Small intestine (tissue), 7 donors: ENCODE measurements at regions not wholly inside any gene's neighbourhood (a gene's known extent, or its start where the extent isn't known, plus 50 kb on each side); places are given as distances from the start of the nearest gene placed in this dataset.

ENCODE experiments used
- DNase-seq, 2 donors: peaks; one replicate each; pipeline versions ENCODE4 v3.0.0 to v3.0.0-alpha.2; 2013
- FAIRE-seq: peaks from 2 replicates; lab custom pipeline; 2012; peaks lifted over from hg19 to GRCh38; lab: Jason Lieb, UNC
- H3K27ac ChIP-seq, 3 donors: one replicate each; pipeline ENCODE4 v1.5.1; 2013; ENCODE audit warnings: low read length in 2 of 3, mild to moderate bottlenecking in 2 of 3, control low read depth in 1 of 3, inconsistent platforms in 1 of 3, low read depth in 1 of 3, moderate library complexity in 1 of 3
- H3K27me3 ChIP-seq, 3 donors: one replicate each; pipeline ENCODE4 v1.6.1; 2013; ENCODE audit warnings: low read length in 3 of 3, inconsistent platforms in 1 of 3; ENCODE audit not compliant: control insufficient read depth in 3 of 3, insufficient read depth in 3 of 3
- H3K36me3 ChIP-seq, 3 donors: one replicate each; pipeline ENCODE4 v1.6.1; 2013; ENCODE audit warnings: low read length in 3 of 3, inconsistent platforms in 1 of 3, low read depth in 1 of 3, mild to moderate bottlenecking in 1 of 3, moderate library complexity in 1 of 3; ENCODE audit not compliant: control insufficient read depth in 3 of 3, insufficient read depth in 2 of 3
- H3K4me1 ChIP-seq, 3 donors: one replicate each; pipeline ENCODE4 v1.6.1; 2013; ENCODE audit warnings: low read length in 2 of 3, inconsistent platforms in 1 of 3, low read depth in 1 of 3, mild to moderate bottlenecking in 1 of 3, moderate library complexity in 1 of 3; ENCODE audit not compliant: control insufficient read depth in 3 of 3, insufficient read depth in 2 of 3
- H3K4me3 ChIP-seq, 3 donors: one replicate each; pipeline ENCODE4 v1.5.1; 2013; ENCODE audit warnings: low read length in 3 of 3, control low read depth in 1 of 3, inconsistent platforms in 1 of 3, low read depth in 1 of 3, mild to moderate bottlenecking in 1 of 3, moderate library complexity in 1 of 3
- H3K9me3 ChIP-seq, 2 donors: one replicate each; pipeline ENCODE4 v1.6.1; 2013; ENCODE audit warnings: low read depth in 1 of 2, low read length in 1 of 2; ENCODE audit not compliant: control insufficient read depth in 2 of 2, insufficient read depth in 1 of 2
- WGBS, 3 donors: extraction: QIAGEN DNeasy Blood & Tissue Kit; methylation state at CpG; one replicate each; pipeline ENCODE4 v1.1.7; 2013; 5-methylcytosine and 5-hydroxymethylcytosine counted together
- donor health status: healthy with polysubstance abuse.
- donor health status: control.
- donor health status: control.
- donor health status: Bipolar disorder and iron deficiency.
- donor health status: healthy.

GRCh38 chr13:59261928-59262488, 901.7 kb downstream of the DIAPH3 start:
- DNase-seq (peak; percentile 6 to 40), FAIRE-seq (no peak)
- Histone ChIP-seq H3K4me1 (no peaks in the 10 kb centered on the region), H3K27me3 (no peaks in the 10 kb centered on the region), H3K27ac (no peak overlapping the region), H3K4me3 (no peak overlapping the region), H3K36me3 (no peaks in the 10 kb centered on the region), H3K9me3 (no peaks in the 10 kb centered on the region)
- 41 to 74% (median 66%) methylated on average over 4 of the region's 4 CpGs for WGBS, 3 donors

- FAIRE-seq (no peak), DNase-seq (no peak)
- Histone ChIP-seq H3K27me3 (no peaks in the 10 kb centered on the region), H3K36me3 (no peaks in the 10 kb centered on the region), H3K27ac (no peak overlapping the region), H3K4me3 (no peak overlapping the region), H3K4me1 (no peaks in the 10 kb centered on the region), H3K9me3 (no peaks in the 10 kb centered on the region)
Observed at GRCh38 chr13:59263531-59263930, 900.2 kb downstream of the DIAPH3 start.

GRCh38 chr13:59266478-59267063, 897.2 kb downstream of the DIAPH3 start:
- Histone ChIP-seq H3K36me3 (no peaks in the 10 kb centered on the region), H3K9me3 (no peaks in the 10 kb centered on the region), H3K4me1 (no peaks in the 10 kb centered on the region), H3K4me3 (no peak overlapping the region), H3K27me3 (no peaks in the 10 kb centered on the region), H3K27ac (no peak overlapping the region)
- FAIRE-seq (no peak), DNase-seq (no peak)
- 35 to 50% (median 41%) methylated on average over 2 of the region's 2 CpGs for WGBS, 3 donors

- no peaks in the 10 kb centered on the region for H3K36me3 ChIP-seq
- H3K4me3 ChIP-seq: no peak overlapping the region
- DNase-seq (no peak), FAIRE-seq (no peak)
- H3K27me3 ChIP-seq: no peaks in the 10 kb centered on the region
- no peaks in the 10 kb centered on the region for H3K4me1 ChIP-seq
- H3K27ac ChIP-seq: no peak overlapping the region
- H3K9me3 ChIP-seq: no peaks in the 10 kb centered on the region
- WGBS, 3 donors: 72 to 80% (median 78%) methylated on average over 2 of the region's 2 CpGs
Observed at GRCh38 chr13:59269476-59269875, 894.3 kb downstream of the DIAPH3 start.

GRCh38 chr13:59270327-59270726, 893.4 kb downstream of the DIAPH3 start:
- Histone ChIP-seq H3K36me3 (no peaks in the 10 kb centered on the region), H3K4me3 (no peak overlapping the region), H3K4me1 (no peaks in the 10 kb centered on the region), H3K27me3 (no peaks in the 10 kb centered on the region), H3K27ac (no peak overlapping the region), H3K9me3 (no peaks in the 10 kb centered on the region)
- FAIRE-seq (no peak), DNase-seq (no peak)

GRCh38 chr13:59274958-59275727, 888.6 kb downstream of the DIAPH3 start:
- no peaks in the 10 kb centered on the region for H3K36me3 ChIP-seq
- DNase-seq: no peak
- no peaks in the 10 kb centered on the region for H3K4me1 ChIP-seq
- no peaks in the 10 kb centered on the region for H3K27me3 ChIP-seq
- H3K4me3 ChIP-seq: no peak overlapping the region
- no peaks in the 10 kb centered on the region for H3K9me3 ChIP-seq
- H3K27ac ChIP-seq: no peak overlapping the region
- WGBS, 3 donors: 0 to 37% (median 14%) methylated on average over 1 of the region's 1 CpG
- no peak for FAIRE-seq

- Histone ChIP-seq H3K27ac (no peak overlapping the region), H3K27me3 (no peaks in the 10 kb centered on the region), H3K4me3 (no peak overlapping the region), H3K36me3 (no peaks in the 10 kb centered on the region), H3K4me1 (no peaks in the 10 kb centered on the region), H3K9me3 (no peaks in the 10 kb centered on the region)
- FAIRE-seq (no peak), DNase-seq (no peak)
Observed at GRCh38 chr13:59276436-59276835, 887.3 kb downstream of the DIAPH3 start.

- Histone ChIP-seq H3K9me3 (no peaks in the 10 kb centered on the region), H3K4me3 (no peak overlapping the region), H3K4me1 (no peaks in the 10 kb centered on the region), H3K27me3 (no peaks in the 10 kb centered on the region), H3K27ac (no peak overlapping the region), H3K36me3 (no peaks in the 10 kb centered on the region)
- FAIRE-seq (no peak), DNase-seq (no peak)
Observed at GRCh38 chr13:59277106-59277505, 886.6 kb downstream of the DIAPH3 start.
